GM12872 (cell line): ENCODE measurements at regions not wholly inside any gene's neighbourhood (a gene's known extent, or its start where the extent isn't known, plus 50 kb on each side); places are given as distances from the start of the nearest gene placed in this dataset.

Experiments
- TF ChIP-seq, protein P1 (sequence below): IDR thresholded peaks from 3 replicates; pipeline ENCODE4 v1.5.1; 2011; ENCODE audit warnings: low read depth, mild to moderate bottlenecking, low read length, moderate library complexity; ENCODE audit not compliant: insufficient read depth

DNA sequence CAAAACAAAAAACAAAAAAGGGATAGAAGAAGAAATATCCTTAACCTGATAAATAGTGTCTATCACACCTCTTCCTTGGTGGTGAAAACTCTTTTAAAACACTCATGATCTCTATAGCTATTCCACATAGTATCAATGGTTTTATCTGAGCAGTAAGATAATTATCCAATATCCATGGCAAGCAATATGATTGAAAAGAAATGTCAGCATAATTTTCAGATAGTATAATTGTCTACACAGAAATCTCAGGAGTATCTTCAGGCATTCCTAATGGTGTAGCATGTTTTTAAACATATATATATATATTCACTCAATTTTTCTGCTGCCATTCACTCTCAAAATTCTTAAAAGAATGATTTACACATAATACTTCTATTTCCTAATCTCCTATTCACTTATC lies 938.0 kb upstream of the SLC35B3 start:
- TF ChIP-seq, protein P1, sequence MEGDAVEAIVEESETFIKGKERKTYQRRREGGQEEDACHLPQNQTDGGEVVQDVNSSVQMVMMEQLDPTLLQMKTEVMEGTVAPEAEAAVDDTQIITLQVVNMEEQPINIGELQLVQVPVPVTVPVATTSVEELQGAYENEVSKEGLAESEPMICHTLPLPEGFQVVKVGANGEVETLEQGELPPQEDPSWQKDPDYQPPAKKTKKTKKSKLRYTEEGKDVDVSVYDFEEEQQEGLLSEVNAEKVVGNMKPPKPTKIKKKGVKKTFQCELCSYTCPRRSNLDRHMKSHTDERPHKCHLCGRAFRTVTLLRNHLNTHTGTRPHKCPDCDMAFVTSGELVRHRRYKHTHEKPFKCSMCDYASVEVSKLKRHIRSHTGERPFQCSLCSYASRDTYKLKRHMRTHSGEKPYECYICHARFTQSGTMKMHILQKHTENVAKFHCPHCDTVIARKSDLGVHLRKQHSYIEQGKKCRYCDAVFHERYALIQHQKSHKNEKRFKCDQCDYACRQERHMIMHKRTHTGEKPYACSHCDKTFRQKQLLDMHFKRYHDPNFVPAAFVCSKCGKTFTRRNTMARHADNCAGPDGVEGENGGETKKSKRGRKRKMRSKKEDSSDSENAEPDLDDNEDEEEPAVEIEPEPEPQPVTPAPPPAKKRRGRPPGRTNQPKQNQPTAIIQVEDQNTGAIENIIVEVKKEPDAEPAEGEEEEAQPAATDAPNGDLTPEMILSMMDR: no peak

DNA sequence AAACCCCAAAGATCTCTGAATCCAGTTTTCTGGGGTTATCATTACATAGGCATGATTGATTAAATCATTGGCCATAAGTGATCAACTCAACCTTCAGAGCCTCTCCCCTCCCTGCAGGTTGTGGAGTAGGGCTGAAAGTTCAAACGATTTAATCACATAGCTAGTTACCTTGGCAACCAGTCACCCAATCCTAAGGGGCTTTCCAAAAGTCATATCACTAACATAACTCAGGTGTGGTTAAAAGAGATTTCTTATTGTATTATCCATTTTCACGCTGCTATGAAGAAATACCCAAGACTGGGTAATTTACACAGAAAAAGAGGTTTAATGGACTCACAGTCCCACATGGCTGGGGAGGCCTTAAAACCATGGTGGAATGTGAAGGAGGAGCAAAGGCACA lies 935.1 kb upstream of the SLC35B3 start:
- TF ChIP-seq, protein P1: no peak

DNA sequence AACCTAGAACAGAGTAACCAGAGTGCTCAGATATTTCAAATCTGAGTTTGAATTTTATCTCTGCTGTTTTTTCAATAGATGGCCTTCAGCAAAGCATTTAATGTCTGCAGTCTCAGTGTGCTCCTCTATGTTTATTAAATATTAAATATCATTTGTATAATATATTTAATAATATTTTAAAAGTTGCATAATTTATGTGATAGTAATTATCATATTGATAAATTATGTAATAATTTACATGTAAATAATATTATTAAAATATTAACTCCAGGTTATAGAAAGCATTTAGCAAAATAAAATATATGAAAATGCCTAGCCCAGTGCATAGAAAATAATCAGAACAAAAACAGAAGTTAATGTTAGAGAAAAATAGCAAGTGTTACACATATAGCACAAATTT lies 930.0 kb upstream of the SLC35B3 start:
- TF ChIP-seq, protein P1: no peak

DNA sequence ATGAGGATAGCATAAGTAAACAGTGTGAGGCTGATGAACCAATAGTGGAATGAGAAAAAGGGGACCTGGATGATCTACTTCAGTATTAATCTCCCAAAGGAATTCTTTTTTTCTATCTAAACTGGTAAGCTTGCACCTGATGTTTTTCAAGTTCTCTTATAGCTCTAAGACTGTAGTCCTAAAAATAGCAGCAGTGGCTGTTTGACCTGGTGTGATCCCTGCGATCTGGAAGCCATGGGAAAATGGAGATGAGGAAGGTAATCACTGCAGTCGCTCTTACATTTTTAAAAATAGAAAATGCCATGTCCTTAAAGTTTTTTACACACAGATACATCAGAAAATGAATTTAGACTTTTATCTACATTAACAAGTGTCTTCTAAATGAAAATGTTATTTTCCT lies 926.4 kb upstream of the SLC35B3 start:
- TF ChIP-seq, protein P1: no peak

DNA sequence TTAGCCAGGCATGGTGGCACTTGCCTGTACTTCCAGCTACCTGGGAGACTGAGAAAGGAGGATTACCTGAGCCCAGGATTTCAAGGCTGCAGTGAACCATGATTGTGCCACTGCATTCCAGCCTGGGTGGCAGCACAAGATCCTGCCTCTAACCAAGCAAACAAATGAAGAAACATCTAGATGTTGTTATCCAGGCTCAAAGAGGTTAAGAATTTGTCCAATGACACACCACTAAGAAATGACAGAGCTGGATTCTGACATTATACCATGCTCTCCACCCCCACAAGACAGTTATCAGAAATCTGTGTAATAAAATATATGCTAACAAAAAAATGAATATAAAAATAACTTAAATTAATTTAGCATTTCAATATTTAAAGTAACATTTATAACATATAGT lies 925.5 kb upstream of the SLC35B3 start:
- TF ChIP-seq, protein P1: no peak

DNA sequence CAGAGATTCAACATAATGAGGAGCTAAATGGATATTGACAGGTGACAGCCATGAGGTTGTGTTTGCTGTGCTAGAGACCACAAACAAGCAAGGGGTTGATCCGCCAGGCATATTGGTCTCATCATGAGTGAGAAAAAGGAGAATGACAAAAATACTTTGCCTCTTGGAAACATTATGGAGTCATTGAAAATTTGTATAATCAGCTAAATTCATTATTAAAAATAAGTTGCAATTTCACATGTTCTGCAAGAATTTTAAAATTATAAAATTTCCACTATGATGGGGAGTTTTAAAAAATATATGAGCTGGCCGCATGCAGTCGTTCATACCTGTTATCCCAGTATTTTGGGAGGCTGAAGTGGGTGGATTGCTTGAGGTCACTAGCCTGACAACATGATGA lies 912.3 kb upstream of the SLC35B3 start:
- TF ChIP-seq, protein P1: no peak

DNA sequence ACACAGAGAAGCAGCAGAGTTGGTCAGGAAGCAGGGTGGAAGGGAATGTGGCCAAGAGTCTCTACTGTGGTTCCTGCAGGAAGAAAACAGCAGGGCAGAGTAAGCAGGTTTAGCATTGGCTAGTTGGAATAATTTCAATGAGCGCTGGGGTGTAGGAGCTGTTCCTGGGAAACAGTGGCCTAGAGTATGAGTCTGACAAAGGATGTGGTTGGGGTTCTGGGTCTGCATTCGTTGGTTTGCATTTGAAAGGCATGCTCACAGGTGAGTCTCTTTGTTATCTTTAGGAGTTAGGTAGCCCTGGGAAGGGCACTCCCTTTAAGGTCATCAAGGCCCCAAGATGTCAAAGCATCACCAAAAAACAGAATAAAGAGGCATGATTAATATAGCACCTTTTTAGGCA lies 911.6 kb upstream of the SLC35B3 start:
- TF ChIP-seq, protein P1: no peak

DNA sequence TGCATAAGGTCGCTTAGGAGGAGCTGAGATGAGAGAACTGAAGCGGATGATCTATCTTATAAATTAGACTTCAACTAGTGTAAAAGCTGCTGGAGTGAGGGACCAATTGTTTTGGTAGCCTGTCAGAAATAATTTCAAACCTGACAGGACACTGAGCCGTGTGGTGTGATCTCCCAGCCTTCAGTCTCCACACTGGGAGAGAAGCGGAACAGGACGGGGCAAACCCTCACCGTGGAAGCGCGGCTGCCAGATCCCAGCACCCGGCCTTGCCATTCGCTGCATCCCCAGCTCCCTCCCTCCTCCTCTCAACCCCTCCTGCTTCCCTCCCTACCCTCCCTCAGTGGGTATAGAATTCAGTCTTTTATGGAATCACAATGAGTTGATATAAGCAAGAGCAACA lies 900.1 kb upstream of the SLC35B3 start:
- TF ChIP-seq, protein P1: no peak
